WI38 (cell line): ENCODE measurements at regions not wholly inside any gene's neighbourhood (a gene's known extent, or its start where the extent isn't known, plus 50 kb on each side); places are given as distances from the start of the nearest gene placed in this dataset.

Source experiments
- H3K4me3 ChIP-seq: 2 replicates; pipeline ENCODE4 v1.5.1; 2011; ENCODE audit warnings: low read depth, mild to moderate bottlenecking, control low read depth, low read length
- CTCF ChIP-seq: IDR thresholded peaks from 2 replicates; pipeline ENCODE4 v1.5.1; 2012; ENCODE audit warnings: low read depth, mild to moderate bottlenecking, control low read depth, low read length

- TF ChIP-seq CTCF, result no peak
- H3K4me3 ChIP-seq, result no peak overlapping the region
Observed at GRCh38 chr16:64829678-64830077, 292.2 kb downstream of the CDH11 start.

- no peak for TF ChIP-seq CTCF
- no peak overlapping the region for H3K4me3 ChIP-seq
Observed at GRCh38 chr16:64826374-64826773, 295.5 kb downstream of the CDH11 start.

DNA sequence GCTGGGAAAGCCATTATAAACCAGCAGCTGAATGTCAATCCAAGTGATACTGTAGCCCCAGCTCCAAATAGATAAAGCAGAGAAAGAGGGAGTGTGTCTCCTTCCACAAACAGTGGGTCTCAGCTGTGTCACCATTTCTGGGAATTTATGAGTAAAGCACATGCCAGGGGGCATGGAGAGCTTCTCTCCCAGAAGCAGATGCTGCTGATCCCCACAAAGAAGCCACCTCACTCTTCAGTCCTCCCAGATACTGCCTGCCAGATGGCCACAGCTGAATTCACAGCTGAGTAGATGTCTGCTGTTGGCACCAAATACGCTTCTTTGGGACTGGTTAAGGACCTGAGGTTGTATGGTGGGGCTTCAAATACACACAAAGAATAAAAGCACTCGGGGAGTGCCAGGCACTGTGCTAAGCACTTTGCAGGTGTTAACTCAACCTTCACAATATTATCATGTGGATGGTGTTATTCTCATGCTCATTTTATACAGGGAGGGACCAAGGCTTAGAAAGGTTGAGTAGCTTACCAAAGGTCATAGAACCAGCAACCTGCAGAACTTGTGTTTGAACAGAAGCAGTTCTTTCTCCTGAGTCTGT is 298.3 kb downstream of the CDH11 start:
- TF ChIP-seq CTCF, result no peak
- H3K4me3 ChIP-seq, result no peak overlapping the region

GRCh38 chr16:64809876-64810629 is 311.8 kb downstream of the CDH11 start:
- H3K4me3 ChIP-seq, result no peak overlapping the region
- no peak for TF ChIP-seq CTCF

GRCh38 chr16:64808474-64808873 is 313.4 kb downstream of the CDH11 start:
- TF ChIP-seq CTCF, result no peak
- no peak overlapping the region for H3K4me3 ChIP-seq

DNA sequence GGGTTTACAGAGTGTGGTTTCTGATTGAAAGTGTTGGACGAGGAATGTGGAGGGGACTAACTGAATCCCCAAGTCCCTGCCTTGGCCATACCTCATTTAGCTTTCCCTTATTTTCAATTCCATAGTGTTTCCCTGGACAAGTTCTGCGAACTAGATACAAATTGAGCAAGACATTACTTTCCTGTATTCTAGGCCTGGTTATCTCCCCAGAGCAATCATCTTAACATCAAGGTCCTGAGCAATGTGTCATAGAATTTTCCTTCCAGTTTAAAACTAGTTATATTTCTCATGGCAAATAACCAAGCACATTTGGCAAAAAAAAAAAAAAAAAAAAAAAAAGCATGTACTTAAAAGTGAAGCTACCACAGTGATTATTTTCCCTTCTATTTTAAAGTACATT is 330.1 kb downstream of the CDH11 start:
- H3K4me3 ChIP-seq, result no peak overlapping the region
- TF ChIP-seq CTCF, result no peak

DNA sequence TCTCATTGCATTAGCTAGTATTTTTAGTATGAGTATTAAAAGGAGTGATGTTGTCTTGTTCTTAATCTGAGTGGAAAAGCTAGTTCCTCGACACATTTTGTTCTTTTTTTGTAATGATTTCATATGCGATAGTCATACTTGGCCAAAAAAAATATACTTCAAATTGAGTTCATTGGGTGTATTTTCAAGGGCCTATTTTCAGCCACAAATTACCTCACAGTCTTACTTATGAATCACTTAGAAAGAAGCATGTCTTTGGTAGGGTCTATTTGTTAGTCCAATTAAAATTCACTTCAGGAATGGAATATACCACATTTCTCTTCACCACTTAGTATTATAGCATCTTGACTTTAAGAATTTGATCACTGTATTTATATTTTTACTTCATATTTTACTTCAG is 337.2 kb downstream of the CDH11 start:
- TF ChIP-seq CTCF, result no peak
- no peak overlapping the region for H3K4me3 ChIP-seq
